WI38 (cell line): ENCODE measurements at regions not wholly inside any gene's neighbourhood (a gene's known extent, or its start where the extent isn't known, plus 50 kb on each side); places are given as distances from the start of the nearest gene placed in this dataset.

Experiments used
- H3K4me3 ChIP-seq: 2 replicates; pipeline ENCODE4 v1.5.1; 2011; ENCODE audit warnings: low read depth, mild to moderate bottlenecking, control low read depth, low read length
- CTCF ChIP-seq: IDR thresholded peaks from 2 replicates; pipeline ENCODE4 v1.5.1; 2012; ENCODE audit warnings: low read depth, mild to moderate bottlenecking, control low read depth, low read length

GRCh38 chr5:38060354-38060753 is 198.0 kb upstream of the EGFLAM start:
- no peak for TF ChIP-seq CTCF
- no peak overlapping the region for H3K4me3 ChIP-seq

- no peak for TF ChIP-seq CTCF
- no peak overlapping the region for H3K4me3 ChIP-seq
These were observed 198.5 kb upstream of the EGFLAM start for GRCh38 chr5:38059876-38060275.

GRCh38 chr5:38051711-38052511 is 206.4 kb upstream of the EGFLAM start:
- H3K4me3 ChIP-seq: no peak overlapping the region
- no peak for TF ChIP-seq CTCF

GRCh38 chr5:38048400-38048799 is 208.6 kb upstream of the GDNF start:
- no peak overlapping the region for H3K4me3 ChIP-seq
- TF ChIP-seq CTCF: no peak

- no peak for TF ChIP-seq CTCF
- H3K4me3 ChIP-seq: no peak overlapping the region
These were observed 206.3 kb upstream of the GDNF start for GRCh38 chr5:38046103-38046502.

- H3K4me3 ChIP-seq: no peak overlapping the region
- TF ChIP-seq CTCF: no peak
These were observed 205.6 kb upstream of the GDNF start for GRCh38 chr5:38045446-38045845.

- no peak overlapping the region for H3K4me3 ChIP-seq
- no peak for TF ChIP-seq CTCF
These were observed 200.0 kb upstream of the GDNF start for GRCh38 chr5:38039826-38040225.
